ENCODE measurements at regions not wholly inside any gene's neighbourhood (a gene's known extent, or its start where the extent isn't known, plus 50 kb on each side); places are given as distances from the start of the nearest gene placed in this dataset.

DNA sequence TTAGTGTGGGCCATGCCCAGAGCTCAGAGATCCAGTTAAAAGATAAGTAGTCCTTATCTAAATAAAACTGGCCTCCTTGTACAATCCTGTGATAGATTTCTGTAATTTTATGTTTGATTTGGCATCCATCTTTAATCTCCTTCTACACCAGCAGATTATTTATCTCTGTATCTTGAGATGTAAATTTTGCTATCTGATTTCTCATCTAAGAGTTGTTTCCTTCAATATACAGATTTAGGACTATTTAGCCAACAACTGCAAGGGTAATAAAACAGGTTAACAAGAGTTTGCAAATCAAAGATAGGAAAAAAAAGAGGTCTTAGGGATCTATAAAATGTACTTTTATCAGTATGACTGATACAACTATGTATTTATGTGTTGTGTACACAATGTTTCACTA lies 68.6 kb upstream of the ABCA12 start:
- no peaks in the 10 kb centered on the region for H3K36me3 ChIP-seq (ENCODE audit: control insufficient read depth, insufficient read depth, low read length)
- ChIA-PET CTCF (no interaction called here), POLR2A (no interaction called here)
- TF ChIP-seq, protein P1, sequence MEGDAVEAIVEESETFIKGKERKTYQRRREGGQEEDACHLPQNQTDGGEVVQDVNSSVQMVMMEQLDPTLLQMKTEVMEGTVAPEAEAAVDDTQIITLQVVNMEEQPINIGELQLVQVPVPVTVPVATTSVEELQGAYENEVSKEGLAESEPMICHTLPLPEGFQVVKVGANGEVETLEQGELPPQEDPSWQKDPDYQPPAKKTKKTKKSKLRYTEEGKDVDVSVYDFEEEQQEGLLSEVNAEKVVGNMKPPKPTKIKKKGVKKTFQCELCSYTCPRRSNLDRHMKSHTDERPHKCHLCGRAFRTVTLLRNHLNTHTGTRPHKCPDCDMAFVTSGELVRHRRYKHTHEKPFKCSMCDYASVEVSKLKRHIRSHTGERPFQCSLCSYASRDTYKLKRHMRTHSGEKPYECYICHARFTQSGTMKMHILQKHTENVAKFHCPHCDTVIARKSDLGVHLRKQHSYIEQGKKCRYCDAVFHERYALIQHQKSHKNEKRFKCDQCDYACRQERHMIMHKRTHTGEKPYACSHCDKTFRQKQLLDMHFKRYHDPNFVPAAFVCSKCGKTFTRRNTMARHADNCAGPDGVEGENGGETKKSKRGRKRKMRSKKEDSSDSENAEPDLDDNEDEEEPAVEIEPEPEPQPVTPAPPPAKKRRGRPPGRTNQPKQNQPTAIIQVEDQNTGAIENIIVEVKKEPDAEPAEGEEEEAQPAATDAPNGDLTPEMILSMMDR (IDR thresholded peaks at IDR 0.05; ENCODE audit: insufficient read depth, low read depth, low read length): no peak
- no peak for DNase-seq (ENCODE audit: low read depth)
- no peaks in the 10 kb centered on the region for H3K27me3 ChIP-seq (ENCODE audit: control insufficient read depth, insufficient read depth, low read length)
- no peak overlapping the region for H3K4me3 ChIP-seq (ENCODE audit: low read depth, low read length)

DNA sequence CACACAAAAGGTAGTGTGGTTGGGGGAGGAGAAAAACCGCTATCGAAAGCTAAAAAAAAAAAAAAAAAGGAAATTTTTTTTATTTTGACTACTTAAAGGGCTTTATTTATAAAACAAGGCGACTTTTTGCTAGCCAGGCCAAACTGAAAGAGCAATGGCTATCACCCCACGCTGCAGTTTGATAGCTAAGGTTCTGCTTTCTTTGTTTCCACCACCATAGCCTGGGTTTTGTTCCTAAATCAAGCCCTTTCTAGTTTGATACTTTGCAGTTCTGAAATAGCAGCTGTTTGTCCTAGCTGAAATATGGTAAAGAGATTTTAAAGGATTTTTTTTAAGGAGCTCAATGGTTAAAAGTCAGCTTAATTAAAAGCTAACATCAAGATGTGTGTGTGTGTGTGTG lies 67.4 kb upstream of the ABCA12 start:
- H3K36me3 ChIP-seq (ENCODE audit: control insufficient read depth, insufficient read depth, low read length): no peaks in the 10 kb centered on the region
- CTCF ChIA-PET: interaction anchor here (1.2 kb wide), 1 partner anchor 8 kb away, joined by 3 read pairs; no protein-coding TSS in a partner anchor
- no peak overlapping the region for H3K4me3 ChIP-seq (ENCODE audit: low read depth, low read length)

DNA sequence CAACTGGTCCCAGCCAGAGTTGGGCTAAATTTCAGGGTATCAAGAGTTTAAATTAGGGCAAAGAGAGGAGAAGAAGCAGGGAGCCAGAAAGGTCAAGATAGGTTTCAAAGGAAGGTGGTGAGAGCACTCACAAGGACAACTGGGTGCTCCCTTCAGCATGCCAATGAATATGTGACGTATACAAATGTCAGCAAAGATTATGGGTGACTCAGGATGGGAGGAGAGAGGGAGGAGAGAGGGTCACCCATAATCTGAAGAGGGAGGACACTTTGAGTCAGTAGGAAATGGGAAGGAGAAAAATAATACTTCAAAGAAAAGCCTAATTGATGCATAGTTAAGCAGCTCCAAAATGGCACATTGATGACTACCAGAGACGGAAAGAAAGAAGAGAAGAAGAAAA lies 53.1 kb upstream of the ABCA12 start:
- Histone ChIP-seq H3K36me3 (ENCODE audit: control insufficient read depth, insufficient read depth, low read length) (no peaks in the 10 kb centered on the region), H3K4me3 (ENCODE audit: low read depth, low read length) (no peak overlapping the region), H3K27me3 (ENCODE audit: control insufficient read depth, insufficient read depth, low read length) (no peaks in the 10 kb centered on the region)
- TF ChIP-seq, protein P1 (IDR thresholded peaks at IDR 0.05; ENCODE audit: insufficient read depth, low read depth, low read length): no peak
- DNase-seq (ENCODE audit: low read depth): no peak
- POLR2A ChIA-PET: no interaction called here
- CTCF ChIA-PET: no interaction called here

More for the DNA sequence above, 67.4 kb upstream of the ABCA12 start:
- TF ChIP-seq, protein P1 (IDR thresholded peaks at IDR 0.05; ENCODE audit: insufficient read depth, low read depth, low read length): no peak
- POLR2A ChIA-PET: no interaction called here
- DNase-seq (ENCODE audit: low read depth): no peak
- H3K27me3 ChIP-seq (ENCODE audit: control insufficient read depth, insufficient read depth, low read length): no peaks in the 10 kb centered on the region

- TF ChIP-seq, protein P1 (IDR thresholded peaks at IDR 0.05; ENCODE audit: insufficient read depth, low read depth, low read length): no peak
- Histone ChIP-seq H3K4me3 (ENCODE audit: low read depth, low read length) (no peak overlapping the region), H3K27me3 (ENCODE audit: control insufficient read depth, insufficient read depth, low read length) (no peaks in the 10 kb centered on the region), H3K36me3 (ENCODE audit: control insufficient read depth, insufficient read depth, low read length) (no peaks in the 10 kb centered on the region)
- CTCF ChIA-PET: no interaction called here
- POLR2A ChIA-PET: no interaction called here
- DNase-seq (ENCODE audit: low read depth): no peak
These were observed 52.2 kb upstream of the ABCA12 start for GRCh38 chr2:215190588-215190987.

DNA sequence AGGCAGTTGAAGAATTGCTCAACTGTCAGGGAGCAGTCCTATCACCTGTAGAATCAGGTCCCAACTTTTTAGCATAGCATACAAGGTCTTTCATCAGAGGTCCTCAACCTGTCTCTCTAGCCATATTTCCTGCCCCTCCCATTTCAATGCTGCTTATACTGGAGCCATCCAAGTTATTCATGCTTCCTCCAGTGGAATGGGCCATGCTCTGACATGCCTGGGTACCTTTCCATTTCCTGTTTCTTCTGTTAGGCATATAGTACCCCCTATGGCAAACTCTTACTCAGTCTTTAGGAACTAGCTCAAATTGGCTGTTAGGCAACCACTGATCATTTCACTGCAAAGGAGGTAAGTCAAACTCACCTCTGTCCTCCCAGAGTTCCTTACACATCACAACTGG lies 51.0 kb upstream of the ABCA12 start:
- ChIA-PET CTCF (no interaction called here), POLR2A (no interaction called here)
- TF ChIP-seq, protein P1 (IDR thresholded peaks at IDR 0.05; ENCODE audit: insufficient read depth, low read depth, low read length): no peak
- no peaks in the 10 kb centered on the region for H3K36me3 ChIP-seq (ENCODE audit: control insufficient read depth, insufficient read depth, low read length)
- no peak overlapping the region for H3K4me3 ChIP-seq (ENCODE audit: low read depth, low read length)
- no peaks in the 10 kb centered on the region for H3K27me3 ChIP-seq (ENCODE audit: control insufficient read depth, insufficient read depth, low read length)
- DNase-seq (ENCODE audit: low read depth): no peak
